Activated T-cell treated with anti-CD3 and anti-CD28 coated beads for 4 hours (primary cell): ENCODE measurements at regions not wholly inside any gene's neighbourhood (a gene's known extent, or its start where the extent isn't known, plus 50 kb on each side); places are given as distances from the start of the nearest gene placed in this dataset.

Experiments used
- DNase-seq: peaks from one replicate; pipeline ENCODE4 v3.0.0-alpha.2; 2020

DNA sequence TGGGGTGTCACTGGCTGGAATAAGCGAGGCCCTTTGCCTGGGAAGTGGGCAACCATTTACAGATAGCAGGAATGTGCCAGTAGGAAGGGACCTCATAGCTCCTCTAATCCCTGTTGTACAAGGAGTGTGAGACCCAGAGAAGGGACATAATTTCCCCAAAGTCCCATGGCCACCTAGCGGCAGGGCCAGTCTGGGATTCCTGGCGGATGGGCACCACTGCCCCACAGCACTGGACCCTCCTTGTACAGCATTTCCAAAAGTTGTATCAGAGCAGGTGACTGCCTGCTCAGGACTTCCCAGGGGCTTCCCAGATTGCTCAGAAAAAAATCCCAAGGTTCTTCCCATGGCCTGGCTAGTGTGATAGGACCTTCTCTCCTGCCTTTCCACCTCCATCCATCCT is 185.8 kb downstream of the GLI2 start:
- DNase-seq, result no peak

DNA sequence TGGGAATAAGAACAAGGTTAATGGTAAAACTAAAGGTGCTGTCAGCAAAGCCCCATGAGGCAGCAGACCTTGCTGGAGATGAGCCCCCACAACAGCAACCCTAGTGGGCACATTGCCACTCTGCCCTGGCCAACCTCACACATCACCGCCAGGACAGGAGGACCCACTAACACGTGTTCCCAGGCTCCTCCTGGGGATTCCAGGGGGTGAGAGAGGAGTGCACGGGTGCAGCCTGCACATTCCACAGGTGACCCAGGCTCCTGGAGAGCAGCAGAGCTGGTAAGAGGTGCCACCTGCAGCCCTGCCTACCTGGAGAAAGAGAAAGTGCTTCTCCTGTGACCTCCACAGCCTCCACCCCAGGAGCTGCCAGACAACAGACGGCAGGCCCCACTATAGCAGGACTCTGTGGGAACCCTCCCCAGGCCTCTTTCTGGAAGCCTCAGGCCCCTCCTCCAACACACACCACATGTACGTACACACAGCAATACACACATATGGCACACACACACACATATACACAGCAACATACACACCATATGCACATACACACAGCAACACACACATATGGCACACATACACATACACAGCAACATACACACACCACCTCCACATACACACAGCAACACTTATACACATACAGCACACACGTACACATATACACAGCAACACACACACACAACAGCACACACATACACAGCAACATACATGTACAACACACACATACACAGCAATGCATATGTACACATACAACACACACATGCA is 187.1 kb downstream of the GLI2 start:
- no peak for DNase-seq

GRCh38 chr2:120923426-120923825 is 187.8 kb downstream of the GLI2 start:
- DNase-seq, result no peak

DNA sequence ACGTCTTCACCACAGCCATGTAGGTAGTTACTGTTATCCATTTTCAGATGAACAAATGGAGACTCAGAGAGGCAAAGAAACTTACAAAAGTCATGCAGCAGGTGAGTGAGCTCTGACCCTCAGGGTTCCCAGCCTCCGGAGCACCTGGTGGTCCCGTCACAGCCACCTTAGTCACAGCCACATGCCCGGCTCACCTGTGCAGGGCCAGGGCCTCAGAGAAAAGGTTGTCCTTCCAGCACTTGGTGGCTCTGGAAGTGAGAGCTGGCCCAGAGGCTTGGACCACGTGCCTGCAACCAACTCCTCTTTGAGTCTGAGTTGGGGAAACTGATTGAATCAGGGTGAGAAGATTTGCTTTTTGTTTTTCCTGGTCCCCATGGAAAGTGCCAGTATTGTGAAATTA is 189.3 kb downstream of the GLI2 start:
- DNase-seq, result no peak

- DNase-seq, result no peak
Measured at GRCh38 chr2:120926463-120927264, 191.0 kb downstream of the GLI2 start.

- DNase-seq, result no peak
Measured at GRCh38 chr2:120927265-120927628, 191.6 kb downstream of the GLI2 start.

GRCh38 chr2:120929829-120930228 is 194.2 kb downstream of the GLI2 start:
- DNase-seq, result no peak

DNA sequence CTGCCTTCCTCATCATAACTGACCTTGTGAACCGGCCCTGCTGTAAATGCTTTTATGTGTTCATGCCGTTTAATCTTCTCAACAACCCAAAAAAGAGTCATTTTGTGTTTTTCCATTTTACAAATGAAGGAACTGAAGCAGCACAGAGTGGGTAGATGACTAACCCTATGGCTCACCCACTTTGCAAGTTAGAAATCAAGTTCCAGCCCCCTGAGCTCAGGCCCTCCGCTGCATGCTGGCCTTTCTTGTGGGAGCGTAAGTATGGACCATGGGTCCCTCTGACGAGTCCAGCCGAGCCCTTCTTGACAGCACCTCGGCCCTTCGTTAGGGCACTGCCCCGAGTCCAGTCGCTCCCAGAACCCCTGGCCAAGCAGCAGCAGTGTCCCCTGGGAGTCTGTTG is 194.6 kb downstream of the GLI2 start:
- DNase-seq, result no peak

- no peak for DNase-seq
Measured at GRCh38 chr2:120930864-120931263, 195.2 kb downstream of the GLI2 start.

- DNase-seq, result no peak
Measured at GRCh38 chr2:120932472-120932871, 196.8 kb downstream of the GLI2 start.

DNA sequence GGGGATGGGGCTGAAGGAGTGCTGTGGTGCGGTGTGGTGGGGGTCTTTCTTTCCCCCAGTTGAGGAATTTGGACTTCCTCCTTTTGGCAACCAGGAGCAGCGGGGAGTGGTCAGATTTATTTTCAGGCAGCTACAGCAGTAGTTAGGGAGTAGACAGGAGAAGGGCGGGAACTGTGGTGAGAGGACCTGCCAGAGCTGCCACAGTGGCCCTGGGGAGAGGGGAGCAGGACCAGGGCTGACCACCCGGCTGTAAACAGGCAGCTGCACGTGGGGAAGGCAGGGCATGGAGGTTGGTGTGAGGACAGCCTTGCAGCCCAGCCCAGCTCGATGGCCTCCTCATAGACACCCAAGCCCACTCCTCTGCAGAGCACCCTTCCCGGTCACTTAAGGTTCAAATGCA is 197.2 kb downstream of the GLI2 start:
- no peak for DNase-seq

DNA sequence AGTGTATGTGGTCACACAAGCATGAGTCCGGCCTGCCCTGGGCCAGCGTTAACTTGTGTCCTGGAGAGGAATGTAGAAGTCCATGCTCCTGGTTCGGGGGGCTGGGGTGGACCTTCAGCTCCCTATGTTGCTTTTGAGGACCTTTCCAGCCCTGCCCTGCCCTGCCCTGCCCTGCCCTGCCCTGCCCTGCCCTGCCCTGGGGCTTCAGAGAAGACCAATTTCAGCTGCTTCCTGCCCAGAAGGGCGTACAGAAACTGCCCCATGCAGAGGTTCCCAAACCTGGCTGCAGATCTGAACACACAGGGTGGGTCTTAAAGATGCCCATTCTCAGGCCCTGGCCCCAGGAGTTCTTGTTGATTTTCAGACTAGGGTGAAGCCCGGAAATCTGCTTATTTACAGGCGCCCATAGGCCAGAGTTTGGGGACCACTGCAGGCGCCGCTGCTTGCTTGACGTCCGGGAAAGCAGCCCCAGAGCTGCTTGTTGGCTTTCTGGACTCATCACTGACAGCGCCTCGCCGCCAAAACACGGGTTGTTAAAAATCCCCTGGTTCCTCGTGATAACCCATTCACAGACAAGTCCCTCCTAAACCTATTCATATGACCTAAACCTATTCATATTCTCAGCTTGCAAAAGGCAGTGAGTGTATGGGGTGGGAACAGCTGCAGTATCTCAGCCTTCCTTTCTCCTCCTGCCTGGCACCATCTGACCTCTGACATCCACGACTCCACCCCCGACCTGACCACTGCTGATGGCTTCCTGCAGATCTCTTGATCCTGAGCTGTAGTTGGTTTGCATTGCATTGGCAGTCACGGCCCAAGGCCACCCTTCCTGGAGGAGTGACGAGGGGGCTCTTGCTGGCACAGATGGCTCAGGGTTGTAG is 198.3 kb downstream of the GLI2 start:
- no peak for DNase-seq

- DNase-seq, result no peak
Measured at GRCh38 chr2:120934574-120935338, 199.1 kb downstream of the GLI2 start.

DNA sequence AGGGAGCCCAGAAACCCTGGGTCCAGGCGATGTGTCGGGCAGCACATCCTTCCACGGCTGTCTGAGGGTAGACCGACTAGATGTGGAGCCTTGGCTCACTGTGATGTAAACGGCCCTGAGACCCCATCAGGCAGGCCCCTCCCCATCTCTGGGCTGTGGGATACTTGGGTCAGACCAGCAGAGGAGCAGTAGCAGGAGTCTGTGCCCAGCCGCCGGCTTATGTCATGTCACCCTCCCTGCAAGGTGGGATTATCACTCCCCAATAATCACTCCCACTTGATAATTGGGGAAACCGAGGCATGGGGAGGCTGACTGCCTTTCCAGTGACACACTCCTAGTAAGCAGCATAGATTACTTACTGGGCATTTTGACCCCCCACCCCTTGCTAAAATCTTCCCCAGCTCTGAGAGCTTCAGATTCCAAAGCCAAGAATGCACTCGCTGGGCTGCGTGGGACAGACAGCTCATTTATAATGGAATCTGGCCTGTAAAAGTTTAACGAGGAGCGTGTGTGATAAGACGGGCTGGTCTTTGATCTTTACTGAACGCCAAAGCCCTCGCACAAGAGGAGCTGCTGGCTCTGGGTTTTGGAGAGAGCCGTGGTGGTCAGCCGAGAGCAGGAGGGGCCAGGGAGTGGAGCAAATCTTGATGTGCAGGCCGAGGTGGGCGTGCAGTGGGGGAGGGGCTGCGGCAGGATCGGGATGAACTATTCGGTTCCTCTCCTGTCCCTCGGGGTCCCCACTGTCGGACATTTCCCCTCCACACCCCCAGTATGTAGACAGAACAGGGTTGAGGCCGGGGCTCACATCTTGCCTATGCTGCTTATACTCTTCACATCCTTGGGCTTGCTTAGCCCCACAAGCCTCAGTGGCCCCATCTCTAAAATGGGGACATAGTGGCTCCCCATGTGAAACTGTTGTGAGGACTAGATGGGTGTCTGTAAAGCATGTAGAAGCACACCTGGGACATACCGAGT is 200.0 kb downstream of the GLI2 start:
- DNase-seq, result no peak

DNA sequence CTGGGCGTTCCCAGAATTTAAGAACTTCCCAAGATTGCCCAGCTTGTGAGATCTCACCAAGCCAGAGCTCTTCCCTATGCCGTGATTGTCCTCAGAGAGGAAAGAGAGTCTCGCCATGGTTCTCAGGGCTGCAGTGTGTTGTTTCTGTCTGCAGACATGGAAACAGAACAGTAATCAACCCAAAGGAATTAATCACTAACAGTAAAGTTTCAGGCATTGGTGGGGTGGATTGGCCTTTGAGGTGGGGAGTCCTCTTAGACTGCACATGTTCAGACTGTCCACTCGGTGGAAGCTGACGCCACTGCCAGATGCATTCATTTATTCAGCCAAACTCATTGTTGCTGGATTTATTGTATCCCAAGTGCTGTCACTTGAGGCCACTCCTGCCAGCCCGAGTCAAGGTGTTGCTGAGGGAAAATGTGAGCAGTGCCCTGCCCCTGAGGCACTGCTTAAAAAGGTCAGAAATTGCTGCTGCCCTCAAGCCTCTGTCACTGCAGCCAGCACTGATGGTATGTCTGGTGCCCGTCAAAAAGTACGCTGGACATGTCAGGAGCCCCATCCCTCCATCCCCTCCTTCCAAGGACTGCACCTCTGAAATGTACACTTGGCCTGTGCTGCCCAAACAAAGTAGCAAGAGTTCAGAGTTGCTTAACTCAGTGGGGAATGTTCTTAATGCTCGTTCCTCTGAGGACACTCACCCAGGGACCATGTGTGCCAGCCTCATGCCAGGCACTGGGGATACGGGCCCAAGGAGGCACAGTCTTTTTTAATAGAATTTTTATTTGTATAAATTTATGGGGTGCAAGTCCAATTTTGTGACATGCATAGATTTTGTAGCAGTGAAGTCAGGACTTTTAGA is 201.0 kb downstream of the GLI2 start:
- DNase-seq, result no peak

- no peak for DNase-seq
Measured at GRCh38 chr2:120937686-120938044, 202.0 kb downstream of the GLI2 start.

DNA sequence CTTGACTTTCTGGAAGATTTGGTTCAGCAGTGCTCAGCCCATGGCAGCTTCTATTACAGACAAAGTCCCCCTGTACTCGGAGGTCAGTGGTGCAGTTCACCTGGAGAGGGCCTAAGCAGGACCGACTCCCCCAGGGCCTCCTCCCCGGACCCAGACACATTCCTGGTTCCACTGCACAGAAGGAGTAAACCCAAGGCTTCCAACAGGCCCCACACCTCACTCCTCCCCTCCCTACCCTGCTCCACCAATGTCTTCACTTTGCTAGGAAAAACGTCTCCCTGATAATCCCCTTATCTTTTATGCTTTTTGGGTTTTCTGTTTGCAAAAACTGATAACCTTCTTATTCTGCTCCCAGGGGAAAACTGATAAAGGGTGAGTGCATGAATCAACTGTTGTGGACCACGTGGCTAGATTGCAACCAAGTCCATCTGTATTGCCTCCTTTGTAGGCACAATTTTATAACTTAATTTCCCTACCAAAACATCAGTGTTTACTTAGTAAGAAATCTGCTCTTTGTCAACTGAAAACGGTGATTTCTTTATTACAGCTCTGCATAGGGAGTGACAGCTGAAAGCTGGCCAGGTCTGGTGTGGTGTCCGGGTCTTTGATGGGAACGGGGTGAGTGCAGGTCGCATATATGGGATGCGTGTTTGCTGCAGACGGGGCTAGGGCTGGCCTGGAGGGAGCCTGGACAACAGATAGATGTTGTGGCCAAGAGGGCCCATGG is 202.5 kb downstream of the GLI2 start:
- no peak for DNase-seq

DNA sequence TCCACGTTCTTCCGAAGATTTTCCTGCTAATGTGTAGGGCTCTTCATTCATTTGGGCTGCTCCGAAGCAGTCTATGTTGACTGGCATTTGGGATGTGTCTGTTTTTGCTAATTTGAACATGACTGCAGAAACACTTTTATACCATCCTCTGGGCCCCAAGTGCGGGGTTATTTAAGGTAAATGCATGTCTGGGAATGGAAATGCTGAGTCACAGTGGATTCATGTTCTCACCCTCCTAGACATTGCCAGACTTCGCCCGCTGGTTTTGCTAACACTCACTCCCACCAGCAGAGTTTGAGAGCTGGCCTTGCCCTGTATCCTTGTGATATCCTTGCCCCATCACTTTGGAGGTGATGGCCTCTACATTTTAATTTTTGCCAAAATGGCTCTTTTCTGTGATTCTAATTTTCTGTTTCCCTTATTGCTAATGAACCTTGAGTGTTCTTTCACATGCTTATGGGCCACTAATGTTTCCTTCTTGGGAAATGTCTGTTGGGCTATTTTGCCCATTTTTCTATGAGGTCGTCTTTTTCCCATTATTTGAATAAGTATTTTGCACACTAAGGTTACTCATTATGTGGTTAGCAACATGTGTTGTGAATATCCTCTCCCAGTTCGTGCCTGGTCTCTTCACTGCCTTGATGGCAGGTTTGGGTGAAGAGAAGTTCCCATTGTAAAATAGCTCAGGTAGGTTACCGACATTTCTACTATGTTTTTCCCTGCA is 204.1 kb downstream of the GLI2 start:
- no peak for DNase-seq

- no peak for DNase-seq
Measured at GRCh38 chr2:120940319-120940696, 204.6 kb downstream of the GLI2 start.
